IPS-18a (cell line): ENCODE measurements at regions not wholly inside any gene's neighbourhood (a gene's known extent, or its start where the extent isn't known, plus 50 kb on each side); places are given as distances from the start of the nearest gene placed in this dataset.
"Not testable (repeated sequence)": the region's sequence is repeated elsewhere in the genome, so short reads cannot be mapped to it uniquely, and the experiment has no call there.

Source experiments
- H3K27ac ChIP-seq: one replicate; pipeline ENCODE4 v1.5.1; 2013; ENCODE audit warnings: low read length
- H3K27me3 ChIP-seq: one replicate; pipeline ENCODE4 v1.6.1; 2013; ENCODE audit warnings: mild to moderate bottlenecking, low read length; ENCODE audit not compliant: control insufficient read depth, insufficient read depth
- H3K36me3 ChIP-seq: one replicate; pipeline ENCODE4 v1.6.1; 2013; ENCODE audit warnings: low read depth, low read length; ENCODE audit not compliant: control insufficient read depth
- H3K4me1 ChIP-seq: one replicate; pipeline ENCODE4 v1.6.1; 2013; ENCODE audit warnings: low read depth, low read length; ENCODE audit not compliant: control insufficient read depth
- H3K4me3 ChIP-seq: one replicate; pipeline ENCODE4 v1.5.1; 2013; ENCODE audit warnings: low read length
- H3K9ac ChIP-seq: one replicate; pipeline ENCODE4 v1.6.1; 2013; ENCODE audit warnings: mild to moderate bottlenecking, low read length, moderate library complexity
- H3K9me3 ChIP-seq: one replicate; pipeline ENCODE4 v1.6.1; 2013; ENCODE audit warnings: low read depth, low read length; ENCODE audit not compliant: control insufficient read depth

- Histone ChIP-seq H3K27ac (no peak overlapping the region), H3K27me3 (no peaks in the 10 kb centered on the region), H3K9ac (no peak overlapping the region), H3K4me1 (no peaks in the 10 kb centered on the region), H3K4me3 (no peak overlapping the region), H3K36me3 (no peaks in the 10 kb centered on the region), H3K9me3 (no peaks in the 10 kb centered on the region)
Measured at GRCh38 chr2:88868861-88869260, 177.4 kb downstream of the RPIA start.

DNA sequence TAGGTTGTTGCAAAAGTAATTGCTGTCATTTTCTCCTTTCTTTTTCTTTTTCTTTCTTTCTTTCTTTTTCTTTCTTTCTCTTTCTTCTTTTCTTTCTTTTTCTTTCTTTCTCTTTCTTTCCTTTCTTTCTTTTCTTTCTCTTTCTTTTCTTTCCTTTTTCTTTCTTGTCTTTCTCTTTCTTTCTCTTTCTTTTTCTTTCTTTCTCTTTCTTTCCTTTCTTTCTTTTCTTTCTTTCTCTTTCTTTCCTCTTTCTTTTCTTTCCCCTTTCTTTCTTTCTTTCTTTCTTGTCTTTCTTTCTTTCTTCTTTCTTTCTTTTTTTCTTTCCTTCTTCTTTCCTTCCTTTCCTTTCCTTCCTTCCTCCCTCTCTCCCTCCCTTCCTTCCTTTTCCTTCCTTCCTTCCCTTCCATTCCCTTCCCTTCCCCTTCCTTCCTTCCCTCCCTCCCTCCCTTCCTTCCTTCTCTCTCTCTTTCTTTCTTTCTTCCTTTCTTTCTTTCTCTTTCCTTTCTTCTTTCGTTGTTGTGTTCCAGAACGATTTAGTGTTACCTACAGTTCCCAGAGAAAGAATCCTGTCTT, 178.9 kb downstream of the RPIA start:
- no peak overlapping the region for H3K27ac ChIP-seq

DNA sequence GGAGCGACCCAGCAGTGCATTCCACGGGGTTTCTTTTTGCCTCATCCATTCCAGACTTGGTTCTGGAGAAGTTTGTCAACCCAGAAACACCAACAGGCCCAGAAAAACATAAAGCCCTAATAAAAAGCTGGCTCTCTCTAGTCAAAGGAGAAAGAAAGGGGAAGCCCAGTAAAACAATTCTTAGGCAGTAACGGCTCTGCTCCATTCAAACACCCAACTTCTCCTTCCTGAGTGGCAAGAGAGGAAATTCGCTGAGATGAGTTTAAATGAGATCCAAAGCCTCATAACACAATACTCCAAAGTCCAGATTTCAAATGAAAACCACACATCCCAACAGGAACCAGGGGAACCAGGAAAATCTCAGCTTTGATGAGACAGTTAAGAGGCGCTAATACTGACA, 179.9 kb downstream of the RPIA start:
- H3K27me3 ChIP-seq, result no peaks in the 10 kb centered on the region
- no peak overlapping the region for H3K27ac ChIP-seq
- no peak overlapping the region for H3K9ac ChIP-seq
- no peak overlapping the region for H3K4me3 ChIP-seq
- no peaks in the 10 kb centered on the region for H3K36me3 ChIP-seq
- H3K4me1 ChIP-seq, result peaks cover 7% of the 10 kb centered on the region
- no peaks in the 10 kb centered on the region for H3K9me3 ChIP-seq

More for the DNA sequence above, 178.9 kb downstream of the RPIA start:
- Histone ChIP-seq H3K9ac (no peak overlapping the region), H3K36me3 (no peaks in the 10 kb centered on the region), H3K4me3 (no peak overlapping the region), H3K27me3 (no peaks in the 10 kb centered on the region), H3K9me3 (no peaks in the 10 kb centered on the region), H3K4me1 (peaks cover under 1% of the 10 kb centered on the region)

GRCh38 chr2:88873620-88874019, 182.1 kb downstream of the RPIA start:
- no peak overlapping the region for H3K9ac ChIP-seq
- no peaks in the 10 kb centered on the region for H3K27me3 ChIP-seq
- no peak overlapping the region for H3K27ac ChIP-seq
- H3K36me3 ChIP-seq, result no peaks in the 10 kb centered on the region
- no peaks in the 10 kb centered on the region for H3K9me3 ChIP-seq
- peaks cover 7% of the 10 kb centered on the region for H3K4me1 ChIP-seq
- H3K4me3 ChIP-seq, result no peak overlapping the region

DNA sequence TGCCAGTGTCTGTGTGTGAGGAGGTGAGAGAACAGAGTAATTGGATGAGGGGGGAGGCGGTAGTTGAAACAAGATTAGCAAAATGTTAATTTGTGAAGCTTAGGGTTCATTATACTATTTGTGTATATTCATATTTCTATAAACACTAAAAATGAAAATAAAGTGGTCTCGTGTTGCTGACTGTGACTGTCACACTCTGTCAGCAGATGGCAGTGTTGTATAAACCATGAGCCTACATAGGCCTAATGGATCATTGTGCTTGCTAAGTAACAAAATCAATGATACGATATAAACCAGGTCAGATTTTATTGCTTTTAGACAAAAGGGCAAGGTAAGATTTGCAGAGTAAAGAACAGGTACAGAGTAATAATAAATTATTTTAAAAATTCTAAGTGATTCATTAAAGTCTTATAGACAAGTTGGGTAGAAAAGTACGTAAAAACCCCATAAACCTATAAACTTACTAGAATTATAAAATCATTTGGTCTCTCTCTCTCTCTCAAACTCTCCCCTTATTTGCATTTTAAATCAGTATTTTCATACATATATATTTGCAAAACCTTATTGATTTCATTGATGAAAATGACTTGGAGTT, 182.7 kb downstream of the RPIA start:
- H3K27ac ChIP-seq, result no peak overlapping the region
- no peaks in the 10 kb centered on the region for H3K27me3 ChIP-seq
- no peak overlapping the region for H3K4me3 ChIP-seq
- peaks cover 7% of the 10 kb centered on the region for H3K4me1 ChIP-seq
- no peak overlapping the region for H3K9ac ChIP-seq
- no peaks in the 10 kb centered on the region for H3K36me3 ChIP-seq
- H3K9me3 ChIP-seq, result no peaks in the 10 kb centered on the region

- no peaks in the 10 kb centered on the region for H3K36me3 ChIP-seq
- no peak overlapping the region for H3K27ac ChIP-seq
- H3K4me3 ChIP-seq, result no peak overlapping the region
- H3K9me3 ChIP-seq, result no peaks in the 10 kb centered on the region
- no peak overlapping the region for H3K9ac ChIP-seq
- no peaks in the 10 kb centered on the region for H3K27me3 ChIP-seq
- H3K4me1 ChIP-seq, result peaks cover 7% of the 10 kb centered on the region
Measured at GRCh38 chr2:88875736-88876135, 184.3 kb downstream of the RPIA start.

- Histone ChIP-seq H3K4me1 (peaks cover 5% of the 10 kb centered on the region), H3K4me3 (no peak overlapping the region), H3K9ac (no peak overlapping the region), H3K27ac (no peak overlapping the region), H3K27me3 (no peaks in the 10 kb centered on the region), H3K36me3 (no peaks in the 10 kb centered on the region), H3K9me3 (no peaks in the 10 kb centered on the region)
Measured at GRCh38 chr2:88880441-88880953, 189.0 kb downstream of the RPIA start.

DNA sequence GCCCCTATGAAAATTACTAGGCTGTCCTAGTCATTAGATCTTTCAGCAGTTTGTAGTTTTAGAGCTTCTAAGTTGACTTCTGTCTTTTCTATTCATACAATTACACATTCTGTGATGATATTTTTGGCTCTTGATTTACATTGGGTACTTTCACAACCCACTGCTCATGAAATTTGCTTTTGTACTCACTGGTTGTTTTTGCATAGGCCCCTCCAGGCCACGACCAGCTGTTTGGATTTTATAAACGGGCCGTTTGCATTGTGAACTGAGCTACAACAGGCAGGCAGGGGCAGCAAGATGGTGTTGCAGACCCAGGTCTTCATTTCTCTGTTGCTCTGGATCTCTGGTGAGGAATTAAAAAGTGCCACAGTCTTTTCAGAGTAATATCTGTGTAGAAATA, 193.8 kb downstream of the RPIA start:
- no peak overlapping the region for H3K4me3 ChIP-seq
- H3K9me3 ChIP-seq, result no peaks in the 10 kb centered on the region
- no peak overlapping the region for H3K9ac ChIP-seq
- no peak overlapping the region for H3K27ac ChIP-seq
- no peaks in the 10 kb centered on the region for H3K27me3 ChIP-seq
- no peaks in the 10 kb centered on the region for H3K4me1 ChIP-seq
- H3K36me3 ChIP-seq, result no peaks in the 10 kb centered on the region

- Histone ChIP-seq H3K36me3 (no peaks in the 10 kb centered on the region), H3K9ac (no peak overlapping the region), H3K4me1 (no peaks in the 10 kb centered on the region), H3K27me3 (no peaks in the 10 kb centered on the region), H3K4me3 (no peak overlapping the region), H3K27ac (no peak overlapping the region), H3K9me3 (no peaks in the 10 kb centered on the region)
Measured at GRCh38 chr2:88885679-88886416, 194.4 kb downstream of the RPIA start.

- not testable (repeated sequence) for H3K4me1 ChIP-seq, H3K9me3 ChIP-seq, H3K27me3 ChIP-seq, H3K36me3 ChIP-seq, H3K4me3 ChIP-seq, H3K9ac ChIP-seq, H3K27ac ChIP-seq
Measured at GRCh38 chr2:88887466-88887865, 196.0 kb downstream of the RPIA start.

- no peaks in the 10 kb centered on the region for H3K4me1 ChIP-seq
- no peaks in the 10 kb centered on the region for H3K36me3 ChIP-seq
- H3K27ac ChIP-seq, result no peak overlapping the region
- no peaks in the 10 kb centered on the region for H3K9me3 ChIP-seq
- H3K27me3 ChIP-seq, result no peaks in the 10 kb centered on the region
- H3K4me3 ChIP-seq, result no peak overlapping the region
- H3K9ac ChIP-seq, result no peak overlapping the region
Measured at GRCh38 chr2:88892207-88892606, 200.7 kb downstream of the RPIA start.

GRCh38 chr2:88892788-88893187, 201.3 kb downstream of the RPIA start:
- H3K9ac ChIP-seq, result no peak overlapping the region
- H3K9me3 ChIP-seq, result no peaks in the 10 kb centered on the region
- H3K4me3 ChIP-seq, result no peak overlapping the region
- H3K27me3 ChIP-seq, result no peaks in the 10 kb centered on the region
- no peak overlapping the region for H3K27ac ChIP-seq
- H3K4me1 ChIP-seq, result no peaks in the 10 kb centered on the region
- H3K36me3 ChIP-seq, result no peaks in the 10 kb centered on the region
